NB4 (cell line): ENCODE measurements at regions not wholly inside any gene's neighbourhood (a gene's known extent, or its start where the extent isn't known, plus 50 kb on each side); places are given as distances from the start of the nearest gene placed in this dataset.
"Not testable (repeated sequence)": the region's sequence is repeated elsewhere in the genome, so short reads cannot be mapped to it uniquely, and the experiment has no call there.

Experiments used
- DNase-seq: peaks from one replicate; pipeline ENCODE4 v3.0.0; 2010; ENCODE audit warnings: low read depth
- H3K4me3 ChIP-seq: one replicate; pipeline ENCODE4 v1.5.1; 2011; ENCODE audit warnings: mild to moderate bottlenecking, low read depth, low read length, moderate library complexity
- CTCF ChIP-seq: IDR thresholded peaks from one replicate; pipeline ENCODE4 v1.5.1; 2012; ENCODE audit warnings: low read depth, low read length
- MAX ChIP-seq: IDR thresholded peaks from 2 replicates; pipeline ENCODE4 v1.6.1; 2011; ENCODE audit warnings: low read depth, low read length
- MYC ChIP-seq: IDR thresholded peaks from 2 replicates; pipeline ENCODE4 v1.6.1; 2011; ENCODE audit warnings: low read depth, low read length
- POLR2A ChIP-seq: IDR thresholded peaks from 2 replicates; pipeline ENCODE4 v1.6.1; 2011; ENCODE audit warnings: mild to moderate bottlenecking; ENCODE audit not compliant: insufficient read length; ENCODE audit errors: extremely low read depth

- no peak for TF ChIP-seq CTCF
These were observed 260.3 kb downstream of the ARHGAP12 start for GRCh38 chr10:31668326-31668725.

GRCh38 chr10:31665764-31666279 lies 262.8 kb downstream of the ARHGAP12 start:
- not testable (repeated sequence) for H3K4me3 ChIP-seq, DNase-seq

More at GRCh38 chr10:31668326-31668725, 260.3 kb downstream of the ARHGAP12 start:
- no peak overlapping the region for H3K4me3 ChIP-seq
- DNase-seq, result no peak

- DNase-seq, result no peak
- no peak for TF ChIP-seq MYC
- no peak for TF ChIP-seq MAX
- TF ChIP-seq CTCF, result no peak
- TF ChIP-seq POLR2A, result no peak
- H3K4me3 ChIP-seq, result no peak overlapping the region
These were observed 263.8 kb downstream of the ARHGAP12 start for GRCh38 chr10:31664803-31665202.

- DNase-seq, H3K4me3 ChIP-seq: not testable (repeated sequence)
These were observed 264.6 kb downstream of the ARHGAP12 start for GRCh38 chr10:31664071-31664470.

- DNase-seq, result no peak
- no peak for TF ChIP-seq MAX
- no peak for TF ChIP-seq CTCF
- TF ChIP-seq MYC, result no peak
- no peak for TF ChIP-seq POLR2A
- no peak overlapping the region for H3K4me3 ChIP-seq
These were observed 268.3 kb downstream of the ARHGAP12 start for GRCh38 chr10:31660300-31660699.

- TF ChIP-seq POLR2A (no peak), MAX (no peak), CTCF (no peak), MYC (no peak)
- no peak for DNase-seq
These were observed 269.0 kb downstream of the ARHGAP12 start for GRCh38 chr10:31659665-31660064.

GRCh38 chr10:31657434-31657872 lies 271.2 kb downstream of the ARHGAP12 start:
- no peak overlapping the region for H3K4me3 ChIP-seq
- TF ChIP-seq CTCF, result no peak
- no peak for TF ChIP-seq MYC
- no peak for TF ChIP-seq POLR2A
- no peak for TF ChIP-seq MAX
- DNase-seq, result no peak

More at GRCh38 chr10:31659665-31660064, 269.0 kb downstream of the ARHGAP12 start:
- H3K4me3 ChIP-seq, result no peak overlapping the region
